ENCODE measurements at regions not wholly inside any gene's neighbourhood (a gene's known extent, or its start where the extent isn't known, plus 50 kb on each side); places are given as distances from the start of the nearest gene placed in this dataset.

DNA sequence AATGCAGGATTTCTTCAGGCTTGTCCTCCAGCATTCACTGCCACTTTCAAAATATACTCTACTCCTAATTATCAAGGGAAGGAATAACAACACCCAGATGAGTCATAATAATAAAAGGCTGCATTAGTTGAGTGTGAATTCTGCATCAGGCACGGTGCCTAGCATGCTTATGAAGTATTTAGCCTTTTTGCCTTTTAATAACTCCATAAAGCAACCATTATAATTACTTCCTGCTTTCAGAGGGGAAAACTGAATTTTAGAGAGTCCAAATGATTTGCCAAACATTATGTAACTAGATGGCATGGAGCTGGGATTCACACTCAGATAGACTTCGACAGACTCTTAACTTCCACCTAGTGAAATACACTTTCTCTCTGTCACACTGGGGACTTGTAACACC, 2365.5 kb downstream of the PCDH7 start:
- Histone ChIP-seq H2BK120ac (replicated peaks; ENCODE audit: low read depth, low read length) (no peak overlapping the region), H3K23ac (ENCODE audit: insufficient read length) (no peak overlapping the region), H3K4ac (replicated peaks; ENCODE audit: insufficient read length, low read depth, low read length) (no peak overlapping the region), H4K8ac (ENCODE audit: extremely low read depth, insufficient read depth, low read length) (no peak overlapping the region), H2AK5ac (ENCODE audit: low read depth, low read length) (no peak overlapping the region), H3K14ac (ENCODE audit: insufficient read length) (no peak overlapping the region), H3K79me2 (ENCODE audit: control insufficient read depth in 1 of 2, insufficient read depth in 2 of 2, low read length in 2 of 2) (no peaks in the 10 kb centered on the region), H3K9ac (replicated peaks in 1 of 4; ENCODE audit: extremely low read depth in 1 of 4, low read depth in 3 of 4, low read length in 3 of 4) (peak overlapping the region in 1 of 4 experiments; percentile 8; a peak in 1 of 7 replicates), H2BK15ac (ENCODE audit: low read length) (no peak overlapping the region), H4K20me1 (replicated peaks in 1 of 2; ENCODE audit: control insufficient read depth in 1 of 2, insufficient read depth in 2 of 2, low read length in 2 of 2) (no peaks in the 10 kb centered on the region), H3K4me1 (replicated peaks in 1 of 4; ENCODE audit: control insufficient read depth in 3 of 4, insufficient read depth in 4 of 4, low read length in 3 of 4) (no peaks in the 10 kb centered on the region), H3K4me3 (ENCODE audit: extremely low read depth in 1 of 4, insufficient read depth in 2 of 4, low read depth in 3 of 4, low read length in 4 of 4) (no peak overlapping the region), H3K56ac (replicated peaks; ENCODE audit: insufficient read length, low read depth, low read length) (no peak overlapping the region), H3K4me2 (ENCODE audit: insufficient read depth in 1 of 2, low read depth in 2 of 2, low read length in 2 of 2) (no peak overlapping the region), H4K91ac (replicated peaks; ENCODE audit: insufficient read length, low read length) (no peak overlapping the region), H2BK20ac (ENCODE audit: low read length) (no peak overlapping the region), H3K36me3 (ENCODE audit: control insufficient read depth in 2 of 4, insufficient read depth in 4 of 4, low read length in 3 of 4) (no peaks in the 10 kb centered on the region), H3K79me1 (ENCODE audit: low read depth, low read length) (no peaks in the 10 kb centered on the region), H3K9me3 (ENCODE audit: insufficient read depth in 2 of 2, low read depth in 1 of 2, low read length in 1 of 2) (no peaks in the 10 kb centered on the region), H4K5ac (ENCODE audit: insufficient read length, low read depth, low read length) (no peak overlapping the region), H2AFZ (ENCODE audit: low read length) (no peak overlapping the region), H3K23me2 (ENCODE audit: low read depth, low read length) (no peaks in the 10 kb centered on the region), H3K27ac (ENCODE audit: low read depth, low read length) (no peak overlapping the region), H2BK5ac (ENCODE audit: low read depth, low read length) (no peak overlapping the region), H3K27me3 (replicated peaks in 1 of 4; ENCODE audit: control insufficient read depth in 3 of 4, extremely low read depth in 1 of 4, insufficient read depth in 3 of 4, low read length in 3 of 4) (no peaks in the 10 kb centered on the region), H2BK12ac (ENCODE audit: low read depth, low read length) (no peak overlapping the region), H3K18ac (ENCODE audit: extremely low read depth, low read length) (no peak overlapping the region)
- WGBS, 2 experiments (ENCODE audit: extremely low coverage in 1 of 2, insufficient coverage in 1 of 2, insufficient read length in 1 of 2, insufficient replicate concordance in 2 of 2, low coverage in 1 of 2, low lambda C conversion rate in 2 of 2, missing lambda C conversion rate in 1 of 2), result 89% methylated on average over 2 of the region's 2 CpGs; no CpG with 5 or more reads in 1 of the 2 experiments
- FAIRE-seq (no peak), DNase-seq (ENCODE audit: low read depth in 1 of 2, low spot score in 2 of 2) (no peak)
- ChIA-PET POLR2A (ENCODE audit: partially characterized antibody) (no interaction called here), CTCF (ENCODE audit: partially characterized antibody) (no interaction called here)
- TF ChIP-seq SAP30 (IDR thresholded peaks at IDR 0.05; ENCODE audit: insufficient read depth, insufficient replicate concordance, low read length) (no peak), SIX5 (IDR thresholded peaks at IDR 0.05; ENCODE audit: low read depth, low read length) (no peak), GTF2F1 (IDR thresholded peaks at IDR 0.05; ENCODE audit: borderline replicate concordance, low read depth, low read length) (no peak), PHF8 (conservative IDR thresholded peaks at IDR 0.05; ENCODE audit: low read depth, low read length) (no peak), EP300 (IDR thresholded peaks at IDR 0.05; ENCODE audit: borderline replicate concordance in 1 of 2, low read depth in 2 of 2, low read length in 2 of 2) (no peak), CREB1 (IDR thresholded peaks at IDR 0.05) (no peak), BCL11A (IDR thresholded peaks at IDR 0.05; ENCODE audit: low read depth in 2 of 2, low read length in 2 of 2) (no peak), RXRA (IDR thresholded peaks at IDR 0.05; ENCODE audit: insufficient read depth, low read depth, low read length) (no peak), NANOG (IDR thresholded peaks at IDR 0.05; ENCODE audit: insufficient read depth, low read depth, low read length, poor library complexity, severe bottlenecking) (no peak), FOSL1 (IDR thresholded peaks at IDR 0.05; ENCODE audit: insufficient read depth, low read depth, low read length) (no peak), SRF (IDR thresholded peaks at IDR 0.05; ENCODE audit: low read depth, low read length) (no peak)
